Endothelial cell (in vitro differentiated cells): ENCODE measurements at regions not wholly inside any gene's neighbourhood (a gene's known extent, or its start where the extent isn't known, plus 50 kb on each side); places are given as distances from the start of the nearest gene placed in this dataset.

Experiments used
- DNase-seq: peaks from one replicate; pipeline ENCODE4 v3.0.0; 2021; ENCODE audit warnings: low spot score
- H3K27ac Mint-ChIP-seq: one replicate; pipeline ENCODE4 v1.8.0; 2021; ENCODE audit warnings: mixed read lengths, inconsistent platforms; ENCODE audit not compliant: unreplicated experiment
- H3K27me3 Mint-ChIP-seq: one replicate; pipeline ENCODE4 v1.8.0; 2021; ENCODE audit warnings: mild to moderate bottlenecking, moderate library complexity, mixed read lengths, inconsistent platforms; ENCODE audit not compliant: unreplicated experiment
- H3K36me3 Mint-ChIP-seq: one replicate; pipeline ENCODE4 v1.8.0; 2021; ENCODE audit warnings: mild to moderate bottlenecking, low read depth, mixed read lengths, inconsistent platforms; ENCODE audit not compliant: unreplicated experiment
- H3K4me1 Mint-ChIP-seq: one replicate; pipeline ENCODE4 v1.8.0; 2021; ENCODE audit warnings: mild to moderate bottlenecking, mixed read lengths, inconsistent platforms; ENCODE audit not compliant: unreplicated experiment
- H3K4me3 Mint-ChIP-seq: one replicate; pipeline ENCODE4 v1.8.0; 2021; ENCODE audit warnings: mild to moderate bottlenecking, mixed read lengths, inconsistent platforms; ENCODE audit not compliant: unreplicated experiment
- H3K9me3 Mint-ChIP-seq: one replicate; pipeline ENCODE4 v1.8.0; 2021; ENCODE audit warnings: mixed read lengths, inconsistent platforms; ENCODE audit not compliant: unreplicated experiment
- TF ChIP-seq, protein P1 (sequence below): fragments of 200-600 bp; sonication (generic); IDR thresholded peaks from one replicate; pipeline ENCODE4 v1.5.0; 2021; ENCODE audit warnings: antibody characterized with exemption; ENCODE audit not compliant: unreplicated experiment

DNA sequence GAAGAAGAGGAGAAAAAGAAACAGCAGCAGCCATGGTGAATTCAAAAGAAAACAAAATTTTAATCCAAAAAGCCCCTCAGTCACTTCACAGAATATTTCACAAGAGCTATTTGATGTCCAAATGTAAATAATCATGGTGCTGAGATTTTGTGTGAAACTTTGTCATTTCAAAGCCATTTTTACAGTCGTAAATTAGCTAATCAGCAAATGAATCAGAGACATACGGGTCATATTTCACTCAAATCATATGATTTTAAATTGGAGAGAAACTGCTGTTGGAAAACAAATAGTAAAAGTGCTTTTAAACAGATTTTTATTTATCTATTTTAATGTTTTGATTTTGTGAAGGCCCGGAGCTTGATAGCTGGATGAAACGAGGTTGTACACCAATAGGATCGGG lies 101.4 kb upstream of the SMIM23 start:
- no peak for DNase-seq
- Mint-ChIP-seq H3K27ac (no peak overlapping the region), H3K4me1 (peaks cover 11% of the 10 kb centered on the region), H3K9me3 (no peaks in the 10 kb centered on the region), H3K27me3 (no peaks in the 10 kb centered on the region), H3K36me3 (no peaks in the 10 kb centered on the region), H3K4me3 (no peak overlapping the region)
- TF ChIP-seq, protein P1, sequence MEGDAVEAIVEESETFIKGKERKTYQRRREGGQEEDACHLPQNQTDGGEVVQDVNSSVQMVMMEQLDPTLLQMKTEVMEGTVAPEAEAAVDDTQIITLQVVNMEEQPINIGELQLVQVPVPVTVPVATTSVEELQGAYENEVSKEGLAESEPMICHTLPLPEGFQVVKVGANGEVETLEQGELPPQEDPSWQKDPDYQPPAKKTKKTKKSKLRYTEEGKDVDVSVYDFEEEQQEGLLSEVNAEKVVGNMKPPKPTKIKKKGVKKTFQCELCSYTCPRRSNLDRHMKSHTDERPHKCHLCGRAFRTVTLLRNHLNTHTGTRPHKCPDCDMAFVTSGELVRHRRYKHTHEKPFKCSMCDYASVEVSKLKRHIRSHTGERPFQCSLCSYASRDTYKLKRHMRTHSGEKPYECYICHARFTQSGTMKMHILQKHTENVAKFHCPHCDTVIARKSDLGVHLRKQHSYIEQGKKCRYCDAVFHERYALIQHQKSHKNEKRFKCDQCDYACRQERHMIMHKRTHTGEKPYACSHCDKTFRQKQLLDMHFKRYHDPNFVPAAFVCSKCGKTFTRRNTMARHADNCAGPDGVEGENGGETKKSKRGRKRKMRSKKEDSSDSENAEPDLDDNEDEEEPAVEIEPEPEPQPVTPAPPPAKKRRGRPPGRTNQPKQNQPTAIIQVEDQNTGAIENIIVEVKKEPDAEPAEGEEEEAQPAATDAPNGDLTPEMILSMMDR, result no peak

- no peaks in the 10 kb centered on the region for H3K36me3 Mint-ChIP-seq
- TF ChIP-seq, protein P1, result no peak
- H3K9me3 Mint-ChIP-seq, result no peaks in the 10 kb centered on the region
- no peak overlapping the region for H3K4me3 Mint-ChIP-seq
- H3K4me1 Mint-ChIP-seq, result peaks cover 11% of the 10 kb centered on the region
- no peak for DNase-seq
- peaks cover 1% of the 10 kb centered on the region for H3K27me3 Mint-ChIP-seq
- H3K27ac Mint-ChIP-seq, result no peak overlapping the region
Observed at GRCh38 chr5:171688696-171689495, 96.7 kb upstream of the SMIM23 start.

- no peak overlapping the region for H3K4me3 Mint-ChIP-seq
- H3K36me3 Mint-ChIP-seq, result no peaks in the 10 kb centered on the region
- no peak overlapping the region for H3K27ac Mint-ChIP-seq
- H3K9me3 Mint-ChIP-seq, result no peaks in the 10 kb centered on the region
- peaks cover 1% of the 10 kb centered on the region for H3K27me3 Mint-ChIP-seq
- DNase-seq, result no peak
- TF ChIP-seq, protein P1, result no peak
- peaks cover 11% of the 10 kb centered on the region for H3K4me1 Mint-ChIP-seq
Observed at GRCh38 chr5:171689853-171690417, 95.7 kb upstream of the SMIM23 start.

DNA sequence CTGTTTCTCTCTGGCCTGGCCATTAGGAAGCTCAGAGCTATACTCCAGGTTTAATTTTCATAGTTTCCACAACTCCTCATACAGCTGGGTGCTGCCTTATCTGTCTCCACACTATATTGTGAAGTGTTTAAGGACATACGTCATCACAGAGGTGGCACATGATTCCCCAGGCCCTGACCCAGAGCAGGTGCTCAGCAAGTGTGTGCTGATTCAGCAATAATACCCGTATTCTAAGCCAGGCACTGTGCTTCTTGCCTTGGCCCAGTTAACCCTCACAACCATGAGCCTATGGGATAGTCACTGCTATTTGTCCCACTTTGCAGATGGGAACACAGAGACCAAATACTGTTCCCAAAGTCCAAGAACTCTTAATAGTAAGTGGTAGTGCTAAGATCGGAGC lies 93.5 kb upstream of the SMIM23 start:
- Mint-ChIP-seq H3K36me3 (no peaks in the 10 kb centered on the region), H3K9me3 (no peaks in the 10 kb centered on the region), H3K27ac (no peak overlapping the region), H3K4me3 (no peak overlapping the region), H3K4me1 (peaks cover 11% of the 10 kb centered on the region), H3K27me3 (peaks cover 7% of the 10 kb centered on the region)
- TF ChIP-seq, protein P1, result no peak
- DNase-seq, result no peak

DNA sequence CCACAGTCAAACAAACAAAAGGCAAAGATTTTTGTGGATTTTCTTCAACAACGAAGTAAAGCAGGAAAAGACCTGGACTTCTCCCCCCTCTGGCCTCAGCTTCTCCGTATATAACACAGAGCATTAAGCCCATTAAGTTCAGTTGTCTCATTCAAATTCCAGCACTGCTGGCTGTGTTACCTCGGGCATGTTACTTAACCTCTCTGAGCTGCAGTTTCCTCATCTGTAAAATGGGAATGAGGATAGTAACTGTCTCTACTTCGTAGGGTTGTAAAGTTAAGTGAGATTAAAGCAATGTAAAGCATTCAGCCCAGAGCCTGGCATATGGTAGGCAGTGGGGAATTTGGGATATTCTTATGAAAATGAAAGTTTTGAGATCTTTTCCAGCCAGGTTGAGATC lies 92.7 kb upstream of the SMIM23 start:
- no peak overlapping the region for H3K27ac Mint-ChIP-seq
- H3K4me1 Mint-ChIP-seq, result peaks cover 10% of the 10 kb centered on the region
- H3K27me3 Mint-ChIP-seq, result peaks cover 7% of the 10 kb centered on the region
- no peak for DNase-seq
- TF ChIP-seq, protein P1, result no peak
- no peaks in the 10 kb centered on the region for H3K9me3 Mint-ChIP-seq
- H3K4me3 Mint-ChIP-seq, result no peak overlapping the region
- H3K36me3 Mint-ChIP-seq, result no peaks in the 10 kb centered on the region
